PFSK-1 (cell line): ENCODE measurements at regions not wholly inside any gene's neighbourhood (a gene's known extent, or its start where the extent isn't known, plus 50 kb on each side); places are given as distances from the start of the nearest gene placed in this dataset.

Experiments
- FOXP2 ChIP-seq: optimal IDR thresholded peaks from 2 replicates; pipeline ENCODE3; 2011; ENCODE audit warnings: borderline replicate concordance, control low read depth, inconsistent platforms; ENCODE audit not compliant: insufficient read depth; ENCODE audit errors: extremely low read length, extremely low read depth
- POLR2AphosphoS5 ChIP-seq: IDR thresholded peaks from 2 replicates; pipeline ENCODE4 v1.6.1; 2012; ENCODE audit warnings: low read depth, mild to moderate bottlenecking, control low read depth, low read length, moderate library complexity
- REST ChIP-seq, 2 experiments: IDR thresholded peaks; 2 replicates each; pipeline versions ENCODE4 v1.6.1 to v1.8.0; 2011 to 2012; ENCODE audit warnings: low read depth in 2 of 2, low read length in 2 of 2, control low read depth in 1 of 2, inconsistent platforms in 1 of 2, mild to moderate bottlenecking in 1 of 2, moderate library complexity in 1 of 2; ENCODE audit not compliant: insufficient read depth in 1 of 2

- TF ChIP-seq POLR2AphosphoS5 (no peak), REST (IDR thresholded peaks at IDR 0.05; ENCODE audit: insufficient read depth in 1 of 2, low read depth in 2 of 2, low read length in 2 of 2) (no peak), FOXP2 (no peak)
These were observed 612.7 kb upstream of the ATP2B1 start for GRCh38 chr12:90321369-90321768.
